GM12875 (cell line): ENCODE measurements at regions not wholly inside any gene's neighbourhood (a gene's known extent, or its start where the extent isn't known, plus 50 kb on each side); places are given as distances from the start of the nearest gene placed in this dataset.

ENCODE experiments used
- H3K4me3 ChIP-seq: one replicate; pipeline ENCODE4 v1.5.1; 2011; ENCODE audit warnings: low read depth, low read length, control low read depth
- TF ChIP-seq, protein P1 (sequence below): IDR thresholded peaks from 2 replicates; pipeline ENCODE4 v1.5.1; 2011; ENCODE audit warnings: low read depth, mild to moderate bottlenecking, control low read depth, inconsistent platforms, low read length, moderate library complexity, borderline replicate concordance; ENCODE audit not compliant: insufficient read depth

DNA sequence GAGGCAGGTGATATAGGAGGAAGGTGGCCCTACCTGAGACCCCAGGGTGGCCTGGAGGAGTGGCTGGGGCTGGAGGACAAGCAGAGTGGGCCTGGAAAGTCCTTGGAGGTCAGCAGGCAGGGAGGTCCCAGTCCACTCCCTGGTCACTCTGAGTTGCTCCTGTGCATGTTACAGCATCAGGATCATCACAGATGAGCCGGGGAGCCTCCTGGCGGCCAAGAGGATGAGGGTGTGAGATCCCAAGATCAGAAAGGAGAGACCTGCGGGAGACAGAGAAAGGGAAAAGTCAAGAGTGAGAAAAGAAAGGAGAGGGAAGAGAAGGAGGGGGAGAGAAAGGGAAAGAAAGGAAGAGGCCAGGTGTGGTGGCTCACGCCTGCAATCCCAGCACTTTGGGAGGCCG, 71.7 kb downstream of the MRM1 start:
- H3K4me3 ChIP-seq: no peak overlapping the region
- TF ChIP-seq, protein P1, sequence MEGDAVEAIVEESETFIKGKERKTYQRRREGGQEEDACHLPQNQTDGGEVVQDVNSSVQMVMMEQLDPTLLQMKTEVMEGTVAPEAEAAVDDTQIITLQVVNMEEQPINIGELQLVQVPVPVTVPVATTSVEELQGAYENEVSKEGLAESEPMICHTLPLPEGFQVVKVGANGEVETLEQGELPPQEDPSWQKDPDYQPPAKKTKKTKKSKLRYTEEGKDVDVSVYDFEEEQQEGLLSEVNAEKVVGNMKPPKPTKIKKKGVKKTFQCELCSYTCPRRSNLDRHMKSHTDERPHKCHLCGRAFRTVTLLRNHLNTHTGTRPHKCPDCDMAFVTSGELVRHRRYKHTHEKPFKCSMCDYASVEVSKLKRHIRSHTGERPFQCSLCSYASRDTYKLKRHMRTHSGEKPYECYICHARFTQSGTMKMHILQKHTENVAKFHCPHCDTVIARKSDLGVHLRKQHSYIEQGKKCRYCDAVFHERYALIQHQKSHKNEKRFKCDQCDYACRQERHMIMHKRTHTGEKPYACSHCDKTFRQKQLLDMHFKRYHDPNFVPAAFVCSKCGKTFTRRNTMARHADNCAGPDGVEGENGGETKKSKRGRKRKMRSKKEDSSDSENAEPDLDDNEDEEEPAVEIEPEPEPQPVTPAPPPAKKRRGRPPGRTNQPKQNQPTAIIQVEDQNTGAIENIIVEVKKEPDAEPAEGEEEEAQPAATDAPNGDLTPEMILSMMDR: no peak

DNA sequence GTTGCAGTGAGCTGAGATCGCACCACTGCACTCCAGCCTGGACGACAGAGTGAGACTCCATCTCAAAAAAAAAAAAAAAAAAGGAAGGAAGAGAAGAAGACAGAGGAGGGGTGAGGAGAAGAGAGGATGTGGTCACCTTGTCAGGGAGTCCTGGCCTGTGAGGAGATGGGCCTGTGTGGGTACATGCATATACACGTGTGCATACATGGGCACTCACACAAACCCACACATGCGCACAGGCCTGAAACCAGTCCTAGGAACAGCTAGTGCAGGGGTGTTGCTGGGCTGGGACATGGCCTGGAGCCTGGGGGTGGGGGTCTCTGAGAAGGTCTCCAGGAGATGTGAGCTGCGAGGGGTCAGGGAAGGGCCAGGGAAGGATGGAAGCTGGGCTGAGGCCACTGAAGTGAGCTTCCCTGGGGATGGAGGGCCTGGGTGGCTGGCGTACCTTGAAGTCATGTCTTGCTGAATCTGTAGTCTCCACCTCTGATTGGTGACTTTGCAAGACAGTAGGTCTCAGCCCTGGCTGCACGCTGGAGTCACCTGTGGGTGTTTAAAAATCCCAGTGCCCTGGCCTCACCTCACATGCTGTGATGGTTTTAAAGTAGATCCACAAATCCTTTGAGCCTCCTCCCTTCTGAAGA, 72.4 kb downstream of the MRM1 start:
- TF ChIP-seq, protein P1: no peak
- no peak overlapping the region for H3K4me3 ChIP-seq

DNA sequence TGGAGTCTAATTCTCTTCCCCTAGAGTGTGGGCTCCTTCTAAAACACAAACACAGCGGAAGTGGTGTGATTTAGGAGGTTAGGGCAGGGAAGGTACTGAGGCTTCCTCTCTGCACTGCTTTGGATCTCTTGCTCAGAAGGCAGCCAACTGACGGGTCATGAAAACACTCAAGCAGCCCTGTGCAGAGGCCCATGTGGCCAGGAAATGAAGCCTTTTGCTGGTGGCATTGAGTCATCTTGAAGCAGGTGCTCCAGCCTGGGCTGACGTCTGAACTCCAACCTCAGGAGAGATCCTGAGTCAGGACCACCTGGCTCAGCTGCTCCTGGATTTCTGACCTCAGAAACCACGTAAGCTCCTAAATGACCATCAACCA, 72.9 kb downstream of the MRM1 start:
- TF ChIP-seq, protein P1: no peak
- no peak overlapping the region for H3K4me3 ChIP-seq

DNA sequence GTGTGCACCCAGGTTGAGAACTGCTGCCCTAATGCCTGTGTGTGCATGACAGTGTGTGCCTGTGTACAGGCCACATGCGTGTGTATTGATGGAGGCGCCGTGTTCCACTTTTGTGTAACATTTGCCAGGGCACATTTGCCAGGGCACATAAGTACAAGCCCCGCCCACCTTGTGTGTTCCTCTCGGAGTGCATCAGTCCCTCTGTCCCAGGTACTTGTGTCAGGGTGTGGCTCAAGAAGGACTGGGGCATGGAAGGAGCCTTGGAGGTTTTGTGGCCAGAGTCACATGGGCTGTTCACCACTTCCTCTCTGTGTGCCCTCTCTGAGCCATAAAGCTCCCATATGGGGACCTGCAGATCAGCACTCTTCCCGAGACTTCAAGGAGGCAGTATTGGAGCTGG, 73.9 kb downstream of the MRM1 start:
- TF ChIP-seq, protein P1: no peak
- H3K4me3 ChIP-seq: no peak overlapping the region

DNA sequence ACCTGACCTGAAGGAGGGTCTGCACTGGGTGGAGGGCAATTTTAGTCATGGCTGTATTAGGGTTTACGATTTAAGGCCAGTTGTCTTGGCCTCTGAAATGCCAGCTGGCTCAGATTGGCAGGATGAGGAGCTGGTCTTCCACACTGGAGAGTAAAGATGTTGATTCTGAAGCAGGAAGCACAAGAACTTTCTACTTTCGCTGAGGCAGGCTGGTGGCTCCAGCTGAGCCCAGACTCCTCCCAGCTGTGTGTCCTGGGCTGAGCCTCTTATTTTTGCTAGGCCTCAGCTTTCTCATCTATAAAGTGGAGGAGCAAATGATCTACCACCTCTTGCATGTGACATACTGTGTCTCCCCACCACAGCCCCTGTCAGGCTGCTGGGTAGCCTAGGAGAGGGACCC, 74.4 kb downstream of the MRM1 start:
- TF ChIP-seq, protein P1: no peak

DNA sequence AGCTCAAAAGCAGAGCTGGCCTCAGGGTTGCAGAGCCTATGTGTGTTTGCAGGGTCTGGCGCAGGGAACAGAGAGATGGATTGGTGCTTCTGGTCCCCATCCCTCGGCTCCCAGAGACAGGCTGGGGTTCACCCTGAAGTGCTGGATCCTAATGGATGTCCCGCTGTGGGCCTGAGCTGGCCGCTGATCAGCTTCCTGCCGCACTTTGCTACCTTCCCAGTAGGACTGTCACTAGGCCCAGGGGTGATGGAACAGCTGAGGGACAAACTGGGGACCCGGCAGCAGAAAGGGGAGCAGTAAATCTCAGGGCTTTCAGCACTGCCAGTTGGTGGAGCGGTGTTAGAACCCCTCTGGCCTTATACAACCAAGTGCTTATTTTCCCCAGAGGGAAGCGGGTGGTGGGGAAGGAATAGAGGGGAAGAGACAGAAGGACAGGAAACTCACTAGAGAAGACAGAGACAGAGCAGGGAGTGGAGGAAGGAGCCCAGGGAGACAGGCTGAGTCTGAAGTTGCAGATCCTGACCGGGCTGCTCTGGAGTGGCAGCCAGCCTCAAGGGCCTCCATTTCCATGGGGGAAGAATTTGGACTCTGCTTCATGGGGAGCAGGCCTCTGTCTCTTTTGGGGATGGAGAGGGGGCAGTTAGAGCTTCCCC, 78.6 kb downstream of the MRM1 start:
- TF ChIP-seq, protein P1: no peak
- no peak overlapping the region for H3K4me3 ChIP-seq

More for the DNA sequence above, 74.4 kb downstream of the MRM1 start:
- no peak overlapping the region for H3K4me3 ChIP-seq

DNA sequence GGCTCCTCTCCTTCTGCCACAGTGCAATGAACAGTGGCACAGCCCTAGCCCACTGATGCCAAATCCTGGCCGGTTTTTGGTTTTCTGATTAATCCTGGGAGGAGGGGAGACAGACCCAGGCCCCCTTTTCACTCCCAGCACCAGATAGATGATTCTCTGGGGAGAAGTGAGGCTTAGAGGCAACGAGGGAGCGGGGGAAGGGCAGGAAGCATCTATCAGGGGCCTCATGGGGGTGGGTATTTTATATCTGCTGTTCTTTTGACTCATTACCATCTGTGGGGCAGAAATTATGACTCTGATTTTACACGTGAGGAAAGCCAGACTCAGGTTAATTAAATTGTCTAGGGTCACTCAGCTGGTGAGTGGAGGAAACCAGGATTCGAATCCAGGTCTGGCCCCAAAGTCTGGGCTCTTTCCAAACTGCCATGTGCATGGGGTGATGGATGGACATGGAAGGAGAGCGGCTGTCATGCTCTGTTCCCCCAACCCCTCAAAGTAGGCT, 79.4 kb downstream of the MRM1 start:
- no peak overlapping the region for H3K4me3 ChIP-seq
- TF ChIP-seq, protein P1: no peak
